Left kidney (tissue), 1 donor: ENCODE measurements at regions not wholly inside any gene's neighbourhood (a gene's known extent, or its start where the extent isn't known, plus 50 kb on each side); places are given as distances from the start of the nearest gene placed in this dataset.
A peak's percentile ranks its signal among the peaks of the same experiment; 100 is the strongest.
"Not testable (repeated sequence)": the region's sequence is repeated elsewhere in the genome, so short reads cannot be mapped to it uniquely, and the experiment has no call there.

Source experiments
- DNase-seq: peaks from one replicate; pipeline ENCODE4 v3.0.0-alpha.2; 2013

- DNase-seq, result no peak
Observed at GRCh38 chr9:115880221-115880885, 273.2 kb upstream of the PAPPA start.

GRCh38 chr9:115882911-115883310 is 270.7 kb upstream of the PAPPA start:
- no peak for DNase-seq

GRCh38 chr9:115883467-115884329 is 269.9 kb upstream of the PAPPA start:
- DNase-seq, result peak; percentile 42

GRCh38 chr9:115884846-115885245 is 268.7 kb upstream of the PAPPA start:
- DNase-seq, result no peak

GRCh38 chr9:115888131-115888530 is 265.5 kb upstream of the PAPPA start:
- no peak for DNase-seq

- no peak for DNase-seq
Observed at GRCh38 chr9:115891929-115892328, 261.7 kb upstream of the PAPPA start.

GRCh38 chr9:115898478-115898877 is 255.1 kb upstream of the PAPPA start:
- DNase-seq, result not testable (repeated sequence)

- no peak for DNase-seq
Observed at GRCh38 chr9:115900698-115901097, 252.9 kb upstream of the PAPPA start.

GRCh38 chr9:115910959-115911358 is 242.6 kb upstream of the PAPPA start:
- DNase-seq, result no peak

GRCh38 chr9:115912086-115912485 is 241.5 kb upstream of the PAPPA start:
- DNase-seq, result no peak

- no peak for DNase-seq
Observed at GRCh38 chr9:115913696-115914095, 239.9 kb upstream of the PAPPA start.

GRCh38 chr9:115914291-115914690 is 239.3 kb upstream of the PAPPA start:
- no peak for DNase-seq

GRCh38 chr9:115921301-115921700 is 232.3 kb upstream of the PAPPA start:
- no peak for DNase-seq

GRCh38 chr9:115922444-115922843 is 231.1 kb upstream of the PAPPA start:
- no peak for DNase-seq

GRCh38 chr9:115923410-115923809 is 230.2 kb upstream of the PAPPA start:
- DNase-seq, result no peak

- no peak for DNase-seq
Observed at GRCh38 chr9:115923903-115924668, 229.5 kb upstream of the PAPPA start.

GRCh38 chr9:115924669-115924987 is 229.0 kb upstream of the PAPPA start:
- DNase-seq, result no peak

- no peak for DNase-seq
Observed at GRCh38 chr9:115925424-115925823, 228.2 kb upstream of the PAPPA start.

GRCh38 chr9:115930472-115930871 is 223.1 kb upstream of the PAPPA start:
- DNase-seq, result no peak

- DNase-seq, result no peak
Observed at GRCh38 chr9:115938479-115938878, 215.1 kb upstream of the PAPPA start.

GRCh38 chr9:115939065-115939765 is 214.4 kb upstream of the PAPPA start:
- no peak for DNase-seq

- no peak for DNase-seq
Observed at GRCh38 chr9:115941561-115942315, 211.9 kb upstream of the PAPPA start.
